ENCODE measurements at regions not wholly inside any gene's neighbourhood (a gene's known extent, or its start where the extent isn't known, plus 50 kb on each side); places are given as distances from the start of the nearest gene placed in this dataset.
A peak's percentile ranks its signal among the peaks of the same experiment; 100 is the strongest.

DNA sequence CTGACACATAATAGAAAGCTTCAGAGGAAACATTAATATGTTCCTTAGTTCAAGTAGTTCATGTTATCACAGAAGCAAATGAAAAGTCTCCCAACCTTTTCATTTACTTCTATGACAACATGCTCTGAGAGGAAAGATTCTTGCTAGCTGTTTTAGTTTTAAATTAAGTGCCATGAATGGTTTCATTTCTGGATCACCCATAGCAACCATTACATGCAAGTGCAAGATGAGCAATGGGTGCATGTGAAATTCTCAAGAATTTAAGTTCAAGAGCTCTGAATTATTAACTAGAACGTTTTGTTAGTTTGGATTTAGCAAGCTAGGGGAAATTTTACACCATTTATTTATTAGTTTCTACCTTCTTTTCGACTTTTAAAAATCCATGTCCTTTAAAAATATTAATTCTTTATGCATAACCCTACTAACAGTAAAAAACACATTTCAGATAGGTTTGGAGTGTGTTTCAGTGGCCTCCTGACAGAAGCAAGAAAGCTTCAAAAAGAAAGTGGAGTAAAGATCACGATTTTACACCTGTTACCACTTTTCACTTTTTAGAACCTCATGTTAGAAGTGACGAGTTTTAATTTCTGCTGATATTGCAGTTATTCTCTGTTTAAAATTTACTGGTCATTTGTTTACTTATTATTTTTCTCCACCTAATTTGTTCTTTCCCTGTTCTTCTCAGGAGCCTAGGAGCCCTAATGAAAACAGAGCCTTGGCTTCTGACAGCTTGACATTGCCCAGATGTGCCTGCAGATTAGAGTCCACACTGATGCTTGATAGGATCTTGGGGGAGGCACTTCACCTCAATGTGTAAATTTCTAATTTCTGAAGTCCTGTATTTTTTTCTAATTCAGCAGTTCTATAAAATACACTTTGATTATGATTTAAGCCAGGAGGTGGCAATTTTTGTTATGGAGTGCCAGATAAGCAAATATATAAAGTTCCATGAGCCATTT, 995.3 kb upstream of the PHF14 start:
- DNase-seq (ENCODE audit: low spot score), result peak; percentile 90

DNA sequence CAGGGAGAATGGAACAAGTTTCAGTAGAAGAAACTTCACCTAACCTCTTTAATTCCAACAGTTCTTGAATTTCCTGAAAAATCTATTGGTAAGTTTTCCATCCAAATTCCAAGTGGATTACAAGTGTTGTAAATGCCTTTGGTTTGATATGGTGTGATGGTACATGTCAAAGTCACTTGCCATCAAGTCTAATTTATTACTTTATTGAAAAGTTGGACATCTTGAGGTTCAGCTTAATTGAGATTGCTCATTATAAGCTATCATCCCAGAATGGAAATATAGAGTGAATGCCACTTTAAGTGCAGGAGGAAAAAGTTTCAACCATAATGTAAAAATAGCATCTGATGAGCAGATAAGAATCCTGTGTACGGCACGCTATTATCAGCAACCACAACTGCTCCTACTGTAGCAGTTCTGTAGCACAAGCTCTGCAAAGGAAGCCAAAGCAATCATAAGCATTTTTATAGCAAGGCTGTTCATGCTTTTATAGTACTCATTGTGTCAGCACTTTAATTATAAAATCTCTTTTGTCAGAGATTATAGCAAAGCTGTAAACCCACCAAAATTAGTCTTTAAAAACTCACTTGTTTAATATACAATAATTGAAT, 991.8 kb upstream of the PHF14 start:
- DNase-seq (ENCODE audit: low spot score), result peak; percentile 49

GRCh38 chr7:9983048-9983447, 990.6 kb upstream of the PHF14 start:
- DNase-seq (ENCODE audit: low spot score), result no peak

DNA sequence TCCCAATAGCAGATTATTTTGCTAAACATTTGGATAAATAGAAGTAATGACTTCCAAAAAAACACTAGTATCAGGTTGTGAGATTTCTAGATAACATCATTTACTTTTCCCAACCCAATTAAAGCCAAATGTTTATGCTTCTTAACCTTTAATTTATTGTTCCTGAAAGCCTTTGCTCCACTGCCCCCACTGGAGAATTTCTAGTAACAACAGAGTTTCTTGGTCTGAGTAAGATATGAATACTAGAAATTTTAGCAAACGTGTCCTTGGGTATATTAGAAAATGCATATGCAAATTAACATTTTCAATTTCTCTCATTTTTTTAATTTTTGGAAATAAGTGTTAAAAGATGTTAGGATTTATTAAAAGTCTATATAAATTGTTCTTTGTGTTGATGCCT, 958.0 kb upstream of the PHF14 start:
- DNase-seq (ENCODE audit: low spot score), result no peak

GRCh38 chr7:10022480-10022879, 951.2 kb upstream of the PHF14 start:
- DNase-seq (ENCODE audit: low spot score), result no peak

GRCh38 chr7:10022957-10023356, 950.7 kb upstream of the PHF14 start:
- DNase-seq (ENCODE audit: low spot score), result peak; percentile 49

DNA sequence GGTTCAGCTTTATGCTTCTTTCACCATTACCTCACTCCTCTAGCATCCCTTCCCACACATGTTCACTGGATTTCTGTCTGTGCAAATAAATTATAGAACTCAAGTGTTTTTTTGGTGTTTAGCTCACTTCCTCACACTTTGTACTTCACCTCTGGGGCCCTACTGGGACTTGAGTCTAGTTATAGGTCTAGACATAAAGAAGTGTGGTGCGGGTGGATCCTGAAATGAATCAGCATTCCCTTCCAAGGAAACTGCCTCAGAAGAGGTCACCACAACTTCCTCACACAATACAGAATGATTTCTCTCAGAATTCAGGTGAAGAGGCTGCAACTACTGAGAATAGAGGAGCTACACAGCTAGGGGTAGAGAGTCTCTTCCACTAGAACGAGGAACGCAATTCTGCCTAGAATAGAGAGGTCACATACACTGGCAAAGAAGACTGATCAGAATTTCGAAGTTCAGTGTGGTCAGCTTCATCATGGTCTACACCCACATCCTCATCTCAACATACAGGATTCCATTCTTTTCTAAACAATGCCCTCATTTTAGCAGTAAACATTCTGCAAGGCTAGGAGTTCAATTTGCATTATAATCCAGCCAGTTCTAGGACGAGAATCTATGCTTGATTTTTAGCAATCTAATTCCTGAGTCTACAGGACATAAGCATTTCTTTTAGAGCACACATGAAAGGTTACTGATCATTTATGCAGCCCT, 938.7 kb upstream of the PHF14 start:
- DNase-seq (ENCODE audit: low spot score), result no peak

- DNase-seq (ENCODE audit: low spot score), result no peak
These were observed 937.0 kb upstream of the PHF14 start for GRCh38 chr7:10036693-10037092.

GRCh38 chr7:10038351-10038750, 935.3 kb upstream of the PHF14 start:
- no peak for DNase-seq (ENCODE audit: low spot score)

- no peak for DNase-seq (ENCODE audit: low spot score)
These were observed 933.0 kb upstream of the PHF14 start for GRCh38 chr7:10040674-10041073.

DNA sequence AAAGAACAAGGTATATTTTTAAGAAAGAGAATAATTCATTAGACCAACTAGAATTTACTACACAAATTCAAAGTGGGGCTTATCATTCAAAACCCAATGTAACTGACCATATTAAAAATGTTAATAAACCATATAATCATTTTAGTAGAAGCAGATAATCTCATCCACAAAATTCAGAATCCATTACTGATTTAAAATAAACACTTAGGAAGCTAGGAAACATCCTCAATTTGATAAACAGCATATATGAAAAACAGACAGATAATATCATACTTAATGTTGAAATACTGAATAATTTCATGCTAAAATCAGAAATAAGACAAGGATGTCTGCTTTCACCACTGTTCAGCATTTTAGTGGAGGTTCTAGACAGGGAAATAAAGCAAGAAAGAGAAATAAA, 902.8 kb upstream of the PHF14 start:
- DNase-seq (ENCODE audit: low spot score), result no peak

DNA sequence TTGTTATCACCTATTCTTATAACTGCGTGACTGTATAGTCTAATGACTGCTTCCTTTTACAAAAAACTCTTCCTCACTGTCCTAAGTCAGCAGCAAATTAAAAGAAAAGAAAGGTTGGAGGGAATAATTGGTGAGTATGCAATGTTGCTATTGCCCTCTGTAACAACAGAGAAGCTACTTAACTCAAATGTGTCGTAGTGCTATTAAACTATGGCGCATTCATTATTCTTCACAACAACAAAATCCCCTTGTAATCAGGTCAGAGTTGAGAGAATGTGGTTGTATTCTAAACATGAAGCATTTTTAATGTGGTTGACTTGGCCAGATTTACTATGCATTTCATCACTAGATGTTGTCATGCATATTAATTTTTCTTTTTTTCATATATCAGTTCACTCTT, 897.8 kb upstream of the PHF14 start:
- no peak for DNase-seq (ENCODE audit: low spot score)

DNA sequence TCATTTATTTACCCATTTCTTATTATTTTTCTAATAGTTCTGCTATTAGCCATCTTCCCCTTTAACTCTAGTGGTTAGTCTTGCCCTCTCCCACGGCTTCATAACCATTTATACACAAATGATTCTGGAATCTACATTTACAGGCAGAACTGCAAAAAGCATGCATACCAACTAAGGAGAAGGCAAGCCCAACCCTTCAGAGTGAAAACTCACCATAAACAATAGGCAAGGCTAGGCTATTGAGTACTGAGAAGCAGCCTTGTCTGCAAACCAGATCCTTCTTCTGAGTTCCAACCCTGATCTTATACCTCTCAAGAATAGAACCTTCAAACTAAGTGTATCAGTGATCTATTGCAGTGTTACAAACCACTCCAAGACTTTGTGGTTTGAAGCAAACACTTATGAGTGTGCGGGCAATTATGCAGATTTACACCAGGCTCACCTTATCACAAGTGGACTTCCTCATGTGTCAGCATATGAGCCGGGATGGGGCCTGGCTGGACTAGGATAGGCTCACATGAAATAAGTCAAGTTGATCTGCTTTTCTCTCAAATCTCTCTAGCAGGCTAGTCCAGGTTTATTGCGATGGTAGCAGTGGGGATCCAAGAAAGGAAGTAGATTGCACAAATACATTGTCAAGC, 896.9 kb upstream of the PHF14 start:
- DNase-seq (ENCODE audit: low spot score), result no peak

- DNase-seq (ENCODE audit: low spot score), result no peak
These were observed 894.1 kb upstream of the PHF14 start for GRCh38 chr7:10079572-10079971.

GRCh38 chr7:10082896-10083295, 890.8 kb upstream of the PHF14 start:
- no peak for DNase-seq (ENCODE audit: low spot score)

GRCh38 chr7:10083766-10084165, 889.9 kb upstream of the PHF14 start:
- DNase-seq (ENCODE audit: low spot score), result no peak

DNA sequence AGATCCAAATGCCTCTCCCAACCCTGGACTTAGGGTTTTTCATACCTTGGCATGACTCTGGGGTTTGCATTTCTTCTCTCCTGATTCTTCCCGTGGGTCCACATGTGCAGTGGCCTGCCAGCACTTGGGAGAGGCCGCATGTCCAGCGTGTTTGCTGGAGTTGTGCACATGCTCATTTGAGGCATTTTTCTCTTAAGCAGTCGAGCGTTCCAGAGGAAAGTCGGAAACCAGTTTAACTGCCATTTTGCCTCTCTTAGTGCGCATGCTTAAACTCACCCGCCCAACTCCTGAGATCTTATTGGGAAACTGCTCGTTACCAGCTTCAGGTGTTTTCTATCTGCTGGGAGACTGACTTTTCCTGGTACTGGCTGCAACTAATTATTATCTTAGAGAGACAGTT, 888.4 kb upstream of the PHF14 start:
- no peak for DNase-seq (ENCODE audit: low spot score)

DNA sequence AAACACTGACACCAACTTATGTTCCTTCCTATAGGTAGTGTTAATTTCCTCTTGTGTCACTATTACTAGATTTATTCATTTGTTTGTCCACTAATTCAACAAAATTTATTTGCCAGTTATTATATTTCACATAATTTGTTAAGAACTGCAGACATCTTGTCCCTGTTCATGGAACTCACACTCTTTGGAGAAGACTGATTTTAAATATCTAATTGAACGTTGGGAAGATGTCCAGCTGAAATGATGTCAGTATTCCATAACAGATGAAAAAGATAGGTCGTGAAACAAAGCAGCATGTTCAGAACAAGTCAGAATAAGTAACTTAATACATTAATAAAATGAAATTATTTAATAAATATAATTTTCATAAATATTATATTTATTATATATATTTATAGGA, 873.1 kb upstream of the PHF14 start:
- no peak for DNase-seq (ENCODE audit: low spot score)

DNA sequence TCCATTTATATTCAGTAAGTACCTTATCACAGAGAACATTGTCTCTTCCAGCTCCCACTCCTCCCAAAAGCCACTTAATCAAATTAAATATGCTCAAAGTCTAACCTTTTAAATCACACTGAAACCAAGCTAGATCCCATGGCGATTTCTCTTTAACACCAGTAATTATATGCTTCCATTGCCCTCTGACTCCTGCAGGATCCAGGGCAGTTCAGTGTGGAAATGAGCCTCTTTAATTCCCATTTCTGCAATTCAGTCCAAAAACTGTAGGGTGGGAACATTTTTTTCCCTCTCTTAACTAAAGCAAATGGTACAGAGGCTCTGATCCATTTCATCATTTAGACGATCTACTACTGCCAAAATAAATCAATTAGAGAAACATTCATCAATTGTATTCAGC, 872.3 kb upstream of the PHF14 start:
- DNase-seq (ENCODE audit: low spot score), result peak; percentile 4

DNA sequence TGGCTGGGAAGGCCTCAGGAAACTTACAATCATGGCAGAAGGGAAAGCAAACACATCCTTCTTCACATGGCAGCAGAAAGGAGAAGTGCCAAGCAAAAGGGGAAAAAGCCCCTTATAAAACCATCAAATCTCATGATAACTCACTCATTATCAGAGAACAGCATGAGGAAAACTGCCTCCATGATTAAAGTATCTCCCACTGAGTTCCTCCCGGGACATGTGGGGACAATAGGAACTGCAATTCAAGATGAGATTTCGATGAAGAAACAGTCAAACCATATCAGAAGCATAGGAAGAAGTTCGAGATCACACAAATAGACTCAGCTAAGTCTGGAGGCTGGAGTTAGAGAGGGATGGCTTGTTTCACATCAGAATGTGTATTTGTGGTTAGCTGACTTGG, 869.4 kb upstream of the PHF14 start:
- no peak for DNase-seq (ENCODE audit: low spot score)

DNA sequence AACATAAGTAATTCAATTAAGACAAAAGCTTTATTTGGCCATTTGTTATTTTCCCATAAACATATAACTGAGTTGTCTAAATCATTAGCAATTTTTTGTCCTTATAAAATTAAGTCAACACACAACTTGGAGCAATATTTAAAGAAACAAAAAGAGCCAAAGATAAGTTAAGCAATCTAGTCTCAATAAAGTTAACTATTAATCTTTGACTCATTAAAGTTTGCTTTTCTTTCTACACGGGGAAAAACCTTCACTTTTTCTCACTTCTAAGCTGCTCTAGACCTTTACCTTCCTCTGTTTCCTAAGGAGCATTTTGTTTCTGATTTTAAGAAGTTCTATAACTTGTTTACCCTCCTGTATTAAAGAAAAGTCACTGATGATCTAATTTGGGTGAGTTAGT, 867.1 kb upstream of the PHF14 start:
- no peak for DNase-seq (ENCODE audit: low spot score)

DNA sequence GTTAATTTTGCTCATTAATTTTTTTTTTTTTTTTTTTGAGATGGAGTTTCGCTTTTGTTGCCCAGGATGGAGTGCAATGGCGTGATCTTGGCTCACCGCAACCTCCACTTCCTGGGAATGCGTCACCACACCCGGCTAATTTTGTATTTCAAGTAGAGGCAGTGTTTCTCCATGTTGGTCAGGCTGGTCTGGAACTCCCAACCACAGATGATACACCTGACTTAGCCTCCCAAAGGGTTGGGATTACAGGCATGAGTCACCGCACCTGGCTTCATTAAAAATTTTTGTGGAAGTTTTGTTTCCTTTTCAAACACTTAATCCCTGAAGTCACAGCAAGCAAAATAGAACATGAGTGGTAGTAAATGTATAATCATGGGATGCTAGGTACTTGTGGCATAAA, 857.2 kb upstream of the PHF14 start:
- no peak for DNase-seq (ENCODE audit: low spot score)

Measured in SK-N-DZ (cell line).